IMR-90 (cell line): ENCODE measurements at regions not wholly inside any gene's neighbourhood (a gene's known extent, or its start where the extent isn't known, plus 50 kb on each side); places are given as distances from the start of the nearest gene placed in this dataset.

ENCODE experiments used
- ATAC-seq: fragments of 200-7000 bp; cut with Tn5 transposase; 2 replicates; pipeline ENCODE4 v1.9.1; 2020; ENCODE audit warnings: low read depth, mild to moderate bottlenecking, moderate library complexity
- BruUV-seq: library from RNA; stranded (reverse); fragments of 400-500 nt; replicated peaks from 2 replicates; lab custom pipeline; 2021; lab: Mats Ljungman, UMichigan
- CTCF ChIA-PET: fragments of 300-600 bp; formaldehyde crosslinking; extraction: SDS; loops from one replicate; lab custom pipeline; 2021; ENCODE audit warnings: antibody characterized with exemption; lab: Yijun Ruan, JAX
- POLR2A ChIA-PET: fragments of 300-600 bp; sonication (Branson Sonifier 250); formaldehyde crosslinking; loops from one replicate; lab custom pipeline; 2022; ENCODE audit warnings: antibody characterized with exemption; ENCODE audit not compliant: unreplicated experiment; lab: Charles Lee
- DNase-seq: peaks from one replicate; pipeline ENCODE4 v3.0.0; 2013
- H2AFZ ChIP-seq: replicated peaks from 2 replicates; pipeline ENCODE3; 2013; ENCODE audit warnings: low read length, mild to moderate bottlenecking; ENCODE audit not compliant: poor library complexity
- H2AK5ac ChIP-seq: 2 replicates; pipeline ENCODE4 v1.6.1; 2013; ENCODE audit warnings: low read depth, low read length, inconsistent platforms
- H2AK9ac ChIP-seq: replicated peaks from 2 replicates; pipeline ENCODE3; 2013; ENCODE audit warnings: mild to moderate bottlenecking, low read depth, low read length, moderate library complexity; ENCODE audit not compliant: poor library complexity
- H2BK120ac ChIP-seq: 2 replicates; pipeline ENCODE4 v1.6.1; 2013; ENCODE audit warnings: low read depth, low read length, inconsistent platforms
- H2BK15ac ChIP-seq: 3 replicates; pipeline ENCODE4 v1.6.1; 2013; ENCODE audit warnings: low read depth, low read length, inconsistent platforms
- H2BK20ac ChIP-seq: 2 replicates; pipeline ENCODE4 v1.6.1; 2013; ENCODE audit warnings: low read depth, mild to moderate bottlenecking, inconsistent platforms, low read length, moderate library complexity
- H2BK5ac ChIP-seq: 2 replicates; pipeline ENCODE4 v1.6.1; 2013; ENCODE audit warnings: mild to moderate bottlenecking, low read depth, low read length, inconsistent platforms; ENCODE audit not compliant: poor library complexity, severe bottlenecking
- H3K14ac ChIP-seq: replicated peaks from 2 replicates; pipeline ENCODE4 v1.6.1; 2013; ENCODE audit warnings: low read depth, low read length, inconsistent platforms
- H3K18ac ChIP-seq: 2 replicates; pipeline ENCODE4 v1.6.1; 2013; ENCODE audit warnings: low read depth, low read length, control low read depth
- H3K23ac ChIP-seq: 2 replicates; pipeline ENCODE4 v1.6.1; 2013; ENCODE audit warnings: low read depth, low read length, inconsistent platforms
- H3K27ac ChIP-seq: 2 replicates; pipeline ENCODE4 v1.5.1; 2013; ENCODE audit warnings: mild to moderate bottlenecking, control low read depth, low read length; ENCODE audit not compliant: insufficient read depth
- H3K27me3 ChIP-seq: 2 replicates; pipeline ENCODE4 v1.6.1; 2013; ENCODE audit warnings: low read length; ENCODE audit not compliant: control insufficient read depth, insufficient read depth
- H3K36me3 ChIP-seq: 2 replicates; pipeline ENCODE4 v1.6.1; 2013; ENCODE audit warnings: low read length, mixed read lengths; ENCODE audit not compliant: control insufficient read depth, insufficient read depth
- H3K4ac ChIP-seq: 2 replicates; pipeline ENCODE4 v1.6.1; 2013; ENCODE audit warnings: low read depth, low read length, inconsistent platforms
- H3K4me1 ChIP-seq: 2 replicates; pipeline ENCODE4 v1.6.1; 2013; ENCODE audit warnings: low read length, mixed read lengths; ENCODE audit not compliant: control insufficient read depth, insufficient read depth
- H3K4me2 ChIP-seq: 2 replicates; pipeline ENCODE4 v1.6.1; 2013; ENCODE audit warnings: low read depth, mild to moderate bottlenecking, control low read depth, low read length, moderate library complexity
- H3K4me3 ChIP-seq: 2 replicates; pipeline ENCODE4 v1.5.1; 2013; ENCODE audit warnings: low read depth, mild to moderate bottlenecking, control low read depth, low read length, moderate library complexity; ENCODE audit not compliant: insufficient read depth
- H3K56ac ChIP-seq: 2 replicates; pipeline ENCODE4 v1.6.1; 2013; ENCODE audit warnings: low read length, inconsistent platforms; ENCODE audit not compliant: insufficient read depth; ENCODE audit errors: extremely low read depth
- H3K79me1 ChIP-seq, 2 experiments: 2 replicates each; pipeline ENCODE4 v1.6.1; 2013; ENCODE audit warnings: low read length in 2 of 2, inconsistent platforms in 1 of 2, low read depth in 1 of 2
- H3K9ac ChIP-seq: 2 replicates; pipeline ENCODE4 v1.6.1; 2013; ENCODE audit warnings: low read depth, low read length, control low read depth
- H3K9me1 ChIP-seq: 2 replicates; pipeline ENCODE4 v1.6.1; 2013; ENCODE audit warnings: low read length, inconsistent platforms; ENCODE audit not compliant: insufficient read depth
- H3K9me3 ChIP-seq: 2 replicates; pipeline ENCODE4 v1.6.1; 2013; ENCODE audit warnings: low read length; ENCODE audit not compliant: control insufficient read depth, insufficient read depth
- H4K20me1 ChIP-seq: 2 replicates; pipeline ENCODE4 v1.6.1; 2013; ENCODE audit warnings: low read length, inconsistent platforms; ENCODE audit not compliant: insufficient read depth
- H4K5ac ChIP-seq: 2 replicates; pipeline ENCODE4 v1.6.1; 2013; ENCODE audit warnings: mild to moderate bottlenecking, low read depth, low read length, control low read depth
- H4K8ac ChIP-seq, 2 experiments: 2 replicates each; pipeline ENCODE4 v1.6.1; 2013; ENCODE audit warnings: low read depth in 2 of 2, low read length in 2 of 2, control low read depth in 1 of 2, inconsistent platforms in 1 of 2
- H4K91ac ChIP-seq: 2 replicates; pipeline ENCODE4 v1.6.1; 2013; ENCODE audit warnings: low read depth, low read length, inconsistent platforms; ENCODE audit not compliant: insufficient read depth
- BHLHE40 ChIP-seq: fragments of 150-350 bp; IDR thresholded peaks from 2 replicates; pipeline ENCODE4 v1.6.1; 2016; ENCODE audit warnings: mild to moderate bottlenecking, low read depth, low read length
- CEBPB ChIP-seq: IDR thresholded peaks from 2 replicates; pipeline ENCODE4 v1.6.1; 2012; ENCODE audit warnings: low read depth, low read length, improper control_type of control experiment
- CHD1 ChIP-seq: IDR thresholded peaks from 2 replicates; pipeline ENCODE4 v1.6.1; 2012; ENCODE audit warnings: low read depth, low read length, improper control_type of control experiment
- CTCF ChIP-seq: conservative IDR thresholded peaks from 2 replicates; pipeline ENCODE4 v1.5.1; 2012; ENCODE audit warnings: mild to moderate bottlenecking, low read depth, low read length, improper control_type of control experiment
- ELK1 ChIP-seq: fragments of 150-350 bp; IDR thresholded peaks from 2 replicates; pipeline ENCODE4 v1.6.1; 2016; ENCODE audit warnings: low read depth, mild to moderate bottlenecking, low read length, moderate library complexity, borderline replicate concordance
- FOS ChIP-seq: fragments of 150-350 bp; IDR thresholded peaks from 2 replicates; pipeline ENCODE4 v1.6.1; 2016; ENCODE audit warnings: low read depth, low read length
- MAFK ChIP-seq: IDR thresholded peaks from 2 replicates; pipeline ENCODE4 v1.6.1; 2012; ENCODE audit warnings: low read depth, low read length, improper control_type of control experiment
- MAZ ChIP-seq: IDR thresholded peaks from 2 replicates; pipeline ENCODE4 v1.6.1; 2012; ENCODE audit warnings: low read depth, mild to moderate bottlenecking, low read length, improper control_type of control experiment, moderate library complexity, borderline replicate concordance
- NFE2L2 ChIP-seq: fragments of 150-350 bp; IDR thresholded peaks from 2 replicates; pipeline ENCODE4 v1.6.1; 2016; ENCODE audit warnings: low read depth, mild to moderate bottlenecking, low read length
- POLR2A ChIP-seq: IDR thresholded peaks from 2 replicates; pipeline ENCODE4 v1.6.1; 2012; ENCODE audit warnings: mild to moderate bottlenecking, low read depth, low read length
- RAD21 ChIP-seq: IDR thresholded peaks from 2 replicates; pipeline ENCODE4 v1.6.1; 2012; ENCODE audit warnings: low read length, improper control_type of control experiment
- RCOR1 ChIP-seq: IDR thresholded peaks from 2 replicates; pipeline ENCODE4 v1.6.1; 2012; ENCODE audit warnings: mild to moderate bottlenecking, low read length, improper control_type of control experiment; ENCODE audit not compliant: insufficient replicate concordance
- RFX5 ChIP-seq: IDR thresholded peaks from 2 replicates; pipeline ENCODE4 v1.8.0; 2012; ENCODE audit warnings: low read depth, mild to moderate bottlenecking, low read length, moderate library complexity
- SMC3 ChIP-seq: fragments of 150-350 bp; IDR thresholded peaks from 2 replicates; pipeline ENCODE4 v1.6.1; 2016; ENCODE audit warnings: low read depth, mild to moderate bottlenecking, antibody characterized with exemption, low read length, moderate library complexity
- WGBS, 2 experiments: methylation state at CpG; one replicate each; pipeline versions ENCODE4 v1.1.5 to v1.1.7; 2013; ENCODE audit warnings: missing lambda C conversion rate in 2 of 2; ENCODE audit not compliant: insufficient read length in 1 of 2; ENCODE audit errors: extremely low coverage in 2 of 2; 5-methylcytosine and 5-hydroxymethylcytosine counted together
- dilution Hi-C: fragments of 300-500 bp; cut with HindIII; formaldehyde crosslinking; loops from one replicate; pipeline ENCODE4 v1.14.3; 2018; ENCODE audit warnings: low sequenced_read_pairs; ENCODE audit not compliant: unreplicated experiment
- in situ Hi-C: fragments of 300-500 bp; cut with MboI; formaldehyde crosslinking; loops from 3 replicates; pipeline ENCODE4 v1.14.3; 2019; ENCODE audit warnings: low sequenced_read_pairs, inconsistent platforms, mixed read lengths
- intact Hi-C: fragments of 100-400 bp; cut with micrococcal nuclease; formaldehyde crosslinking; loops from 2 replicates; pipeline ENCODE4 v1.10.0; 2022
- TF ChIP-seq, protein P1 (sequence below): fragments of 150-350 bp; IDR thresholded peaks from 2 replicates; pipeline ENCODE4 v1.6.1; 2017; ENCODE audit warnings: mild to moderate bottlenecking, antibody characterized with exemption, low read length, low read depth

DNA sequence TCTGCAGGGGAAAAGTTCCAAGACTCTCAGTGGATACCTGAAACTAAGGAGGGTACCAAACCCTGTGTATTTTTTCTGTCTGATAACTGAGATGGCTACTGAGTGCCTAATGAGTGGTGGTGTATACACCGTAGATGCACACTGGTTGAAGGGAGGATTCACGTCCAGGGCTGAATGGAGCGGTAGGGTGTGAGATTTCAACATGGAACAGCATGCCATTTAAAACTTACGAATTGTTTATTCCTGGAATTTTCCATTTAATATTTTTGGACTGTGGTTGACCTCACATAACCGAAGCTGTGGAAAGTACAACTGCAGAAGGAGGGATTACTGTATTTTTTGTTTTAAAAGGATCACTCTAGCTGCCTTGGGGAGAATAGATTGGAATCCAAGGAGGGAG, 322.5 kb upstream of the SORL1-AS1 start:
- dilution Hi-C loops (no loop called here), in situ Hi-C loops (no loop called here), intact Hi-C loops (no loop called here)
- ChIA-PET CTCF (no interaction called here), POLR2A (no interaction called here)
- TF ChIP-seq RCOR1 = no peak
- no peak for TF ChIP-seq ELK1
- no peak for TF ChIP-seq BHLHE40
- TF ChIP-seq SMC3 = no peak
- TF ChIP-seq FOS = no peak
- TF ChIP-seq RFX5 = no peak
- no peak for TF ChIP-seq POLR2A
- TF ChIP-seq MAZ = no peak
- TF ChIP-seq NFE2L2 = no peak
- no peak for TF ChIP-seq CTCF
- TF ChIP-seq CHD1 = no peak
- TF ChIP-seq RAD21 = no peak
- no peak for TF ChIP-seq MAFK
- TF ChIP-seq CEBPB = no peak
- TF ChIP-seq, protein P1, sequence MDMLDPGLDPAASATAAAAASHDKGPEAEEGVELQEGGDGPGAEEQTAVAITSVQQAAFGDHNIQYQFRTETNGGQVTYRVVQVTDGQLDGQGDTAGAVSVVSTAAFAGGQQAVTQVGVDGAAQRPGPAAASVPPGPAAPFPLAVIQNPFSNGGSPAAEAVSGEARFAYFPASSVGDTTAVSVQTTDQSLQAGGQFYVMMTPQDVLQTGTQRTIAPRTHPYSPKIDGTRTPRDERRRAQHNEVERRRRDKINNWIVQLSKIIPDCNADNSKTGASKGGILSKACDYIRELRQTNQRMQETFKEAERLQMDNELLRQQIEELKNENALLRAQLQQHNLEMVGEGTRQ = no peak
- no peak overlapping the region for H3K4ac ChIP-seq
- H3K36me3 ChIP-seq = no peaks in the 10 kb centered on the region
- no peaks in the 10 kb centered on the region for H3K9me3 ChIP-seq
- no peak overlapping the region for H2AK5ac ChIP-seq
- H3K27ac ChIP-seq = no peak overlapping the region
- WGBS, 2 experiments = 94% methylated on average over 4 of the region's 5 CpGs; no CpG with 5 or more reads in 1 of the 2 experiments
- no peak overlapping the region for H3K23ac ChIP-seq
- no peak overlapping the region for H4K8ac ChIP-seq
- no peaks in the 10 kb centered on the region for H3K79me1 ChIP-seq
- no peak overlapping the region for H3K4me3 ChIP-seq
- no peak overlapping the region for H3K9ac ChIP-seq
- H3K18ac ChIP-seq = no peak overlapping the region
- no peaks in the 10 kb centered on the region for H4K20me1 ChIP-seq
- no peak overlapping the region for H2AK9ac ChIP-seq
- H2AFZ ChIP-seq = no peak overlapping the region
- H3K4me2 ChIP-seq = no peak overlapping the region
- no peaks in the 10 kb centered on the region for H3K27me3 ChIP-seq
- no peaks in the 10 kb centered on the region; the same call in 1 of the 2 replicates for H3K4me1 ChIP-seq
- BruUV-seq = no TSS peak
- no peak overlapping the region for H2BK5ac ChIP-seq
- H2BK120ac ChIP-seq = no peak overlapping the region
- DNase-seq = no peak
- no peak for ATAC-seq
- no peak overlapping the region for H2BK20ac ChIP-seq
- no peak overlapping the region for H4K5ac ChIP-seq
- H3K14ac ChIP-seq = no peak overlapping the region
- H3K56ac ChIP-seq = no peak overlapping the region
- H4K91ac ChIP-seq = no peak overlapping the region
- H2BK15ac ChIP-seq = no peak overlapping the region
- no peaks in the 10 kb centered on the region for H3K9me1 ChIP-seq
